ENCODE measurements at regions not wholly inside any gene's neighbourhood (a gene's known extent, or its start where the extent isn't known, plus 50 kb on each side); places are given as distances from the start of the nearest gene placed in this dataset.

GRCh38 chr16:54792811-54793210 lies 137.9 kb upstream of the IRX5 start:
- H3K4me1 Mint-ChIP-seq, result no peaks in the 10 kb centered on the region
- no peak for DNase-seq
- intact Hi-C loops (cut with micrococcal nuclease), result no loop called here
- no peak overlapping the region for H3K4me3 Mint-ChIP-seq
- CTCF ChIA-PET, result no interaction called here
- no peak for TF ChIP-seq CTCF (IDR thresholded peaks at IDR 0.05)
- POLR2A ChIA-PET, result no interaction called here
- H3K36me3 Mint-ChIP-seq (ENCODE audit: low read depth), result no peaks in the 10 kb centered on the region
- H3K27me3 Mint-ChIP-seq, result no peaks in the 10 kb centered on the region
- H3K27ac Mint-ChIP-seq, result no peak overlapping the region
- ATAC-seq (ENCODE audit: low read depth), result no peak
- H3K9me3 Mint-ChIP-seq, result peaks cover 2% of the 10 kb centered on the region

- POLR2A ChIA-PET, result no interaction called here
- intact Hi-C loops (cut with micrococcal nuclease), result no loop called here
- no peak for ATAC-seq (ENCODE audit: low read depth)
- CTCF ChIA-PET, result no interaction called here
- no peak overlapping the region for H3K4me3 Mint-ChIP-seq
- DNase-seq, result no peak
- no peaks in the 10 kb centered on the region for H3K4me1 Mint-ChIP-seq
- H3K27ac Mint-ChIP-seq, result no peak overlapping the region
- H3K27me3 Mint-ChIP-seq, result no peaks in the 10 kb centered on the region
- TF ChIP-seq CTCF (IDR thresholded peaks at IDR 0.05), result no peak
- no peaks in the 10 kb centered on the region for H3K36me3 Mint-ChIP-seq (ENCODE audit: low read depth)
- H3K9me3 Mint-ChIP-seq, result peaks cover 6% of the 10 kb centered on the region
Observed at GRCh38 chr16:54787045-54787444, 143.6 kb upstream of the IRX5 start.

GRCh38 chr16:54783980-54784379 lies 146.7 kb upstream of the IRX5 start:
- Mint-ChIP-seq H3K27me3 (no peaks in the 10 kb centered on the region), H3K36me3 (ENCODE audit: low read depth) (no peaks in the 10 kb centered on the region), H3K27ac (no peak overlapping the region), H3K4me1 (no peaks in the 10 kb centered on the region), H3K4me3 (no peak overlapping the region), H3K9me3 (peaks cover 6% of the 10 kb centered on the region)
- DNase-seq, result no peak
- POLR2A ChIA-PET, result no interaction called here
- intact Hi-C loops (cut with micrococcal nuclease), result no loop called here
- CTCF ChIA-PET, result no interaction called here
- no peak for ATAC-seq (ENCODE audit: low read depth)
- no peak for TF ChIP-seq CTCF (IDR thresholded peaks at IDR 0.05)

GRCh38 chr16:54783226-54783625 lies 147.4 kb upstream of the IRX5 start:
- ChIA-PET POLR2A (no interaction called here), CTCF (no interaction called here)
- H3K4me1 Mint-ChIP-seq, result no peaks in the 10 kb centered on the region
- TF ChIP-seq CTCF (IDR thresholded peaks at IDR 0.05), result no peak
- no peak overlapping the region for H3K27ac Mint-ChIP-seq
- DNase-seq (no peak), ATAC-seq (ENCODE audit: low read depth) (no peak)
- no peaks in the 10 kb centered on the region for H3K27me3 Mint-ChIP-seq
- intact Hi-C loops (cut with micrococcal nuclease), result no loop called here
- no peaks in the 10 kb centered on the region for H3K36me3 Mint-ChIP-seq (ENCODE audit: low read depth)
- H3K4me3 Mint-ChIP-seq, result no peak overlapping the region
- H3K9me3 Mint-ChIP-seq, result peaks cover 6% of the 10 kb centered on the region

GRCh38 chr16:54780266-54780665 lies 150.4 kb upstream of the IRX5 start:
- intact Hi-C loops (cut with micrococcal nuclease), result no loop called here
- no peak for ATAC-seq (ENCODE audit: low read depth)
- no peak overlapping the region for H3K4me3 Mint-ChIP-seq
- TF ChIP-seq CTCF (IDR thresholded peaks at IDR 0.05), result no peak
- no peaks in the 10 kb centered on the region for H3K4me1 Mint-ChIP-seq
- H3K9me3 Mint-ChIP-seq, result peaks cover 4% of the 10 kb centered on the region
- H3K27ac Mint-ChIP-seq, result no peak overlapping the region
- ChIA-PET POLR2A (no interaction called here), CTCF (no interaction called here)
- no peaks in the 10 kb centered on the region for H3K36me3 Mint-ChIP-seq (ENCODE audit: low read depth)
- H3K27me3 Mint-ChIP-seq, result no peaks in the 10 kb centered on the region
- DNase-seq, result no peak

Data from activated B cell treated with CpG ODN at 0.5 μM for 24 hours (primary cell).